Activated CD4-positive, alpha-beta T cell treated with anti-CD3 and anti-CD28 coated beads, Interleukin-2, Interleukin-6, amounts not matched to agents 100 ng/mL and 50 ng/mL, durations not matched to agents 16 hours and 8 hours (primary cell): ENCODE measurements at regions not wholly inside any gene's neighbourhood (a gene's known extent, or its start where the extent isn't known, plus 50 kb on each side); places are given as distances from the start of the nearest gene placed in this dataset.

ENCODE experiments used
- DNase-seq: peaks from one replicate; pipeline ENCODE4 v3.0.0-alpha.2; 2020

DNA sequence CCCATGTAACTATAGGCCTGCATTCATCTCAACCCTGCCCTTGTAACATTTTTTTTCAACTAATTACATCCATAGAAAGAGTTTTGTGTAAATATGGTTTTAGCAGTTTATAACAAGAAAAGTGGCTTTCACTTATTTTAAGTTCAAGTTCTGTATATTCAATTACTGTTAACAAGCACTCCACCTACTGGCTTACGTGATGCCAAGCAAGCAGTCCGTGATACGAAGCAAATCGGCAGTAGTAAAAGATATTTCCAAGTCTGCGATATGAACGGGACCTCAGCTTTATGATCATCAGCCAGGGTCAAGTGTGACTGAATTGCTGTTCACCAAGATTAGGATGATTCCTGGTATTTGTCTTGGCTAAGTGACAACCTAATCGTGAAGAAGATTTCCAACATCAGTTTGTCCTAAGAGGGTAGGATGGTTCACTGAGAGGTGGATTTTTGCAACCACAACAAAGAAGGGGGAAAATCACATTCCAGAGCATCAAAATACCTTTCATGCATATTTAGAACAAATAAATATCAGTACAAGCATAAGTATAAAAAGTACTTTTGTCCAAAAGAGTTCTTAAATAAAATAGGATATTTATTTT lies 456.2 kb downstream of the FOXG1 start:
- DNase-seq, result no peak

GRCh38 chr14:29223947-29224346 lies 457.4 kb downstream of the FOXG1 start:
- no peak for DNase-seq

DNA sequence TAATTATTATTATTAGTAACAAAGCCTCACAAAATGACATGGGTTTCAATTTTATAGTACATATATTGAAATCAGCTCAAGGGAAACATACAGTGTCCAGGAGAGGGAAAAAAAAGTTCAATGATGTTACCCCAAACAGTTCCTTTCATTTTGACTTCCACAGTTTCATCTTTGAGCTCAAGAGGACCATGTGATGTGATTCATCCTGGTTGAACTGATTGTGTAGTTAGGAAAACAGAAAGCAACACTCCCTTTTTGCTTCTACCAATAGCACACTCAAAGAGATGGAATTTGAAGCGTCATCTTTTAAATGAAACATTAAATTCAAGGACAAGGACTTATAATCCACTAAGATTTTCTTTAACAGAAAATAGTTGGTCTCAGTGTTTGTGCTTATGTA lies 461.0 kb downstream of the FOXG1 start:
- DNase-seq, result no peak

GRCh38 chr14:29232153-29232552 lies 465.6 kb downstream of the FOXG1 start:
- no peak for DNase-seq

DNA sequence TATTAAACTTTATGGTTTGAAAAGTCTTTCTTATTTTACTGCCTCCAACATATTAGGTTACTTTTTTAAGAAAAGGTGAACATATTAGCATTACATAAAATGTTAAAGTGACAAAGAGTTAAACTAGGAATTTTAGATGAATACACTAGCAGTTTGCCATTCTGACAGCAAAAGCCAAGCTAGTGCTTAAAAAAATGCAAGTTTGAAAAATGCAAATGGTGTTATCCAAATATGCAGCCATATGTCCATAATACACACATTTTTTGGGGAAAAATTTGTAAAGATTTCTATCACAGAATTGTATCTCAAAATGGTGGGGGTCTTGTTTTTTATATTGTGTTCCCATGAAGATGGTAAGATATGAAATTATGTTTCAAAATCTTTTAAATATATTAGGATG lies 466.1 kb downstream of the FOXG1 start:
- no peak for DNase-seq

DNA sequence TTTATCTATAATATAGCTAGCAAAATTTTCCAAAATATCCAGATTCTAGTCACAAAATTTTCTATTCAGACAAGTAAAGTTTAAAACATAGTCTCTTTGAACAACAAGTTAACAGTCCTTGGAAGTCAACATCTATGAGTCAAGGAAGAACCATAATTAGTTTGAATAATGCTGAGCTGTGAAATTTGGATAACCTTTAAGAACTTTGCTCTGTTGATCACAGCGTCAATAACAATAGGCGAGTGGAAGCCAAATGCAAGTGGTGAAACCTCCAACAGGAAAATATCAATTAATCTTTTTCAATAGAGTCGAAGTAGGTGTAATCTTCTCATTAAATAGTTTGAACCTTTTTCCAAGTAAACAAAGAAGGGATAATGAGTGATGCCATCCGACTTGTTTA lies 466.6 kb downstream of the FOXG1 start:
- DNase-seq, result no peak

DNA sequence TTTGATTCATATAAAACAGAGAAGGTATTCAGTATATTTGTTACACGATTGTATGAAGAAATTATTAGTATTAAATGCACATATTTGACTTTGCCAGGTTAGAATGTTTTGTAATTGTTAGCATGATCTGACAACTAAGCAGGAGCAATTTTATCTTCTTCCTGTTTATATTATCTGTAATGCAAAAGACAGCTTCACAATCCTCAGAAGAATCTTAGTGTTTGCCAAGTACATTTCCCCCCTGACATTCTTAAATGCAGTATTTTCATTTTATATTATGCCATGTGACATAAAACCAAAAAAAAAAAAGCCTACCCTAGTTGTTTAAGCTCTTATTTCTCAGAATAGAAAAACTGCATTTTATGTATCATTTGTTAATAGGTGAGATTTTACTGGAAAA lies 469.4 kb downstream of the FOXG1 start:
- DNase-seq, result no peak

DNA sequence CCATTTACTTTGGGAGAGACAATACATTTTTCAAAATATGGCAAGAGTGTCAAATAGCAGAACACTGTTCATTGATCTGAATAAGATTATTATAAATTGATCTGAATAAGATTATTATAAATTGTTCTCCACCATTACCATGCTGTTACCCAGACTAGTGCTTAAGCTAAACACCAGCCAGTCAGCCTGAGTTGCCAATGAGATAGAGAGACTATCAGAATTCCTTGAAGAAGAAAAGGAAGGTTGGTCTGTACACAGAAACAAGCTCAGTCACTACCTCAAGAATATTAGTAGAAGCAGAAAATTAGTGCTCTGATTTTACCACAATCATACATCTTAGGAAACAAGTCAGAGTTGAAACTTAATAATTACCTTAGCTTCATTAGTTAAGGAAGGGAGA lies 469.8 kb downstream of the FOXG1 start:
- no peak for DNase-seq

GRCh38 chr14:29236848-29237247 lies 470.3 kb downstream of the FOXG1 start:
- no peak for DNase-seq

DNA sequence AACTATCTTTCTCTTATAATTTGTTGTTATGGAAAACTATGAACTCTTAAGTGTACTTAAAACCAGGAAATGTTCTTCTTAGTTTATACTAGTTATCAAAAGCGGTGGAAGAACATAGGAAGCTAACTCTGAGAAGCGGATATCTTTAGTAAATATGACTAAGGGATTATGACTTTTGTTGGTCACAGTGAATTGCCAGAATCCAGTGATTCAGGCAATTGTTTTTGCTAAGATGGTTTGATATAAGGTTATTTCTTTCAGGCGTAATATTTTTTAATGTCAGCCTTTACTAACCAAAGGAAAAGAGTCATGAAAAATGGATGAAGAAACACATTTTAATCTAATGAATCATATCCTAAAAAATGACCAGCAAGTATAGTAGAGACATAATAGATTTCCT lies 473.5 kb downstream of the FOXG1 start:
- no peak for DNase-seq

- no peak for DNase-seq
Observed at GRCh38 chr14:29242755-29243754, 476.5 kb downstream of the FOXG1 start.

GRCh38 chr14:29255692-29256091 lies 489.1 kb downstream of the FOXG1 start:
- no peak for DNase-seq

- no peak for DNase-seq
Observed at GRCh38 chr14:29262979-29263378, 496.4 kb downstream of the FOXG1 start.

DNA sequence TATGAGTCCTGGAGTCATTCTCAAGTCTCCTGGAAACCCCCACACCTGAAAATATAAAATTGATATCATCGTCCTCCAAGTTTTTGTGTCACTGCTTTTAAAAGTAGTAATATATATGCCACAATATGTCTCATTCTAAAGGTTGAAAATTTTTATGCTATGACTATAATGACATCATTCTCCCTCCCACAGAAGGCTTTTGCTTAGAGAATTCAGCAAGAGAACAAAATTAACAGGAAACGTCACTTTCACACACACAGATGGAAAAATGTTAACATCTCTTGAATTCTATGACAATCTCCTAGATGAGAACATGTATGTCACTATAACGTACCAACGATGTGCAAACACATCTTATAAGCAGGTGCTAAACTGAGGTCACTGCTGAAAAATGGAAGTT lies 498.3 kb downstream of the FOXG1 start:
- DNase-seq, result no peak

DNA sequence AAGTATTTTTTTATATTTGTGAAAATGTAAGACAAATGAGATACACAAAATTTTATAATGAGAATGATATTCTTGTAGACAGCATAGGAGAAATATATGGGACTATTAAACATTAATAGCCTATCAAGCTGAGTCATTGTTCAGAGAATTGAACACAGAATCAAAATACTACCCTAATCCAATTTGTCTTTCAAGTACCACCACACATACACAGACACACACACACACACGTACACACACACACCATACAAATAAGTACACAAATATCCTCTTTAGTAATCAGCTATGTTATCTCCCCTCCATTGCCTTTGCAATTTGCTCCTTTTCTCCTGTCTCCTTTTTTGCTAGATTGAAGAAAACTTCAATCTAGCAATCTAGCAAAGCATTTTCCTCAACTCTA lies 499.3 kb downstream of the FOXG1 start:
- DNase-seq, result no peak

GRCh38 chr14:29271669-29272068 lies 505.1 kb downstream of the FOXG1 start:
- DNase-seq, result no peak

DNA sequence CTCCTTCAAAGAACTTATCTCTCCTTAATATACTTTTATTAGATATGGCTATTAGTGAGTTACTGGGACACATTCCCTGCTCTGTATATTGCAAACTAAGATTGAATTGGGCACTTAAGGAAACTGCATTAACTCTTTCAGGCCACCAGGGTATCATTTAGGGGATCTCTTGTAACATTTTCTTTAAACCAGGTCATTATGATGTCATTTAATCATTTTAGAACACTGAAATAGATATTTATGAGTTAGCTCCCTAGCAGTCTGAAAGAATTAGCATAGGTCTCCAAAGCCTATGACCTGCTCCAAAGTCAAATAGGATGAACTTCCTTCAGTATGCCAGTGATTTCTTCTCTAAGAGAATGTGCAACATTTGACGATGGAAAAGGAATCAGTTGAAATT lies 506.9 kb downstream of the FOXG1 start:
- DNase-seq, result no peak

DNA sequence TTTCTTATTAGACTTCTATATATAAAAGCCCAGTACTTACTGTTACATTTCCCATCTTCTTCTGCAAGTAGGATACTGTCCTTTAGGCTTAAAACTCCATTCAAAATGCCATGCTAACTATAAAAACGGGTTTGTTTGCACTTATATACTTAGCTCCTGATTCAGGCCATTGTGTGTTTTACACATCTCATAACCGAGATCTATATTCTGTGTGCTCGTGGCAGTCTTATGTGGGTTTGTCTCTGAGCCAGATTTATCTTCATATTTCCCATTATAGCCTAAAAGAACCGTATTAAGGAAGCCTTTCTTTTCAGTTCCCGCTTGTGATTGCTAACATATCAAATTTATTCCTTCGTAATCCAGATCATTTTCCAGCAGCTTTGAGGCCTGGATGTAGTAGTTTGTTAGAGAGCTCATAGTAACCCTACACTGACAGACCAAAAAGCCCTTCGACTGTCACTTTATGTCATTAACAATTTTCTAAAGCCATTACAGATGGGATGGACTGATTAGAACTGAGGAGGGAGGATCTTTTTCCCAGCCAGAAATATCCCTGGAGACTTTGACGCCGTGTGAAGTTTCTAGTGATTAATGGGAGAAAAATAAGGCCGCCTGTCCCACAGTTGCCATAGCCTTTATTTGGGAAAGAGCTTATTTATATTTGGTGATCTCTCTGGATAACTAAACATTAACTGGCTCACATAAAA lies 508.5 kb downstream of the FOXG1 start:
- DNase-seq, result no peak

DNA sequence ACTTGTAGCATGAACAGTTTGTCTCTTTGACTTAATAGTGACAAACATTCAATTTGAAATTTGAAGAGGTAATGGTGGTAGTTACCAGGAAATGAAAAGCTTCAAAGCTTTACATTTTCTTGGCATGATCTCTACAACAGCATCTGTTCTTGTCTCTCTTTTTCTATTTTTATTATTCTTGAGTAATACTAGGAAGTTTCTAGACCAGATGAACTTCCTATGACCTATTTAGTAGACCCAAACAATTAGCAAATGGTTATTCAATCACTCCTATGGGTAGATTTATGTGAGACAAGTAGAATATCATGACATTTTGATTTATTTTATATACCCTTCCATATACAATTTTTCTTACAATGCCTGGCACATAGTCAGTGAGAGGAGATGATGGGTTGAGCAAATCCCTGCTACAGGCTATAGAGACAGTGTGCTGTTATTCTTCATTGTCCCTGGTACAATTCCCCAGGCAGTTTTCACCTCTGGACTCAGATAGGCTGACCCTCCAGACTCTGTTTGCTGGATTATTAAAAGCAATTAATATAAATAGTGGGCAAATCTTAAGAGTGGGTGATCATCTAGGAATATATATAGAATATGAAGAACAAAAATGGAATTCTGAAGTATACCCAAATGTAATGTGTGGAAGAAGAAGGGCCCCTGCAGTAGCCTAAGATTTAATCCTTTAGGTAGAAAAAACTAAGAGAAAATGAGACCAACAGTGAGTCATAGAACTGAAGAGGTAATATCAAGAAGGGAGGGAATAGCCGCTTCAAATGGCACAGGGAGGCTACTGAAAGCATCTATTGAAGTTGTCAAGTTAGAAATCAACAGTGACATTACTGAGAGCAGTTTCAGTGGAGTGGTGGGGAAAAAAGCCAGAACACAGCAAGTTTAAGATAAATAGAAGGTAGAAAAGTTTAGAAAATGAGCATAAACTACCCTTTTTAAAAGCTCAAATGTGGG lies 512.0 kb downstream of the FOXG1 start:
- no peak for DNase-seq

GRCh38 chr14:29282169-29282568 lies 515.6 kb downstream of the FOXG1 start:
- no peak for DNase-seq

GRCh38 chr14:29290441-29290840 lies 523.9 kb downstream of the FOXG1 start:
- no peak for DNase-seq

DNA sequence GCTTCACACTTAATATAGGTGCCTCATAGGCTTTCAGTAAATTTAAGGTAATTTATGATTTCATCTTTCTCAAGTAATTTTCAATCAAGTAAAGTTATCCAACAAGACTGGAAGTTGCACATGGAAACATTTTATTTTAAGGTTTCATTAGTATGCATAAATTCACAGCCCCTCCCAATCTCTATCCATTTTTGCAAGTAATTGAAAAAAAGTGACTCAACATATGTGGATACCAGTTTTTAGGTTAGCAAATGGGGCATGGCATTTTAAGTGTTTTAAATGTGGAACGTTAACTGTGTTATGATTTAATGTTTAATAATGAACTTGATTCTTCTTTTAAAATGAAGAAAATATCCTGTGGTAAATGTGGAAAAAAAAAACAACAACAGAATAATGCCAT lies 532.8 kb downstream of the FOXG1 start:
- DNase-seq, result no peak

GRCh38 chr14:29301571-29301970 lies 535.0 kb downstream of the FOXG1 start:
- DNase-seq, result no peak
